GM12878 (cell line): ENCODE measurements at regions not wholly inside any gene's neighbourhood (a gene's known extent, or its start where the extent isn't known, plus 50 kb on each side); places are given as distances from the start of the nearest gene placed in this dataset.

Experiments used
- ATAC-seq: fragments of 200-7000 bp; cut with Tn5 transposase; 3 replicates; pipeline ENCODE4 v1.9.1; 2020; ENCODE audit warnings: mild to moderate bottlenecking, moderate library complexity
- BruUV-seq: library from RNA; stranded (reverse); fragments of 400-500 nt; replicated peaks from 2 replicates; lab custom pipeline; 2021; lab: Mats Ljungman, UMichigan
- CTCF ChIA-PET: fragments of 300-600 bp; sonication (Branson Sonifier 250); formaldehyde crosslinking; extraction: SDS; loops from one replicate; lab custom pipeline; 2021; ENCODE audit warnings: inconsistent platforms; lab: Yijun Ruan, JAX
- POLR2A ChIA-PET: fragments of 350-600 bp; formaldehyde crosslinking; extraction: SDS; loops from one replicate; lab custom pipeline; 2021; ENCODE audit warnings: inconsistent platforms; lab: Charles Lee
- RAD21 ChIA-PET: fragments of 300-600 bp; sonication (Branson Sonifier 250); formaldehyde crosslinking; loops from one replicate; lab custom pipeline; 2023; ENCODE audit warnings: antibody characterized with exemption; ENCODE audit not compliant: unreplicated experiment; lab: Charles Lee
- SMC1A ChIA-PET: fragments of 300-600 bp; sonication (Branson Sonifier 250); formaldehyde crosslinking; loops from one replicate; lab custom pipeline; 2023; ENCODE audit not compliant: unreplicated experiment, uncharacterized antibody; lab: Charles Lee
- DNase-seq: peaks from one replicate; pipeline ENCODE4 v3.0.0-alpha.2; 2011; ENCODE audit warnings: low read depth, low spot score
- FAIRE-seq: peaks from 3 replicates; lab custom pipeline; 2011; peaks lifted over from hg19 to GRCh38; lab: Jason Lieb, UNC
- H2AFZ ChIP-seq: 2 replicates; pipeline ENCODE4 v1.6.0; 2011; ENCODE audit warnings: low read depth, low read length, control low read depth; ENCODE audit not compliant: control insufficient read depth
- H3K27ac ChIP-seq: 2 replicates; pipeline ENCODE4 v1.5.1; 2011; ENCODE audit warnings: control low read depth; ENCODE audit not compliant: control insufficient read depth, insufficient read depth
- H3K27me3 ChIP-seq, 2 experiments: replicated peaks in 1 of 2; 2 replicates each; pipeline versions ENCODE4 v1.6.0 to v1.6.1; 2011; ENCODE audit warnings: low read length in 1 of 2; ENCODE audit not compliant: control insufficient read depth in 2 of 2, insufficient read depth in 2 of 2
- H3K36me3 ChIP-seq, 2 experiments: 2 replicates each; pipeline ENCODE4 v1.5.1; 2011; ENCODE audit warnings: low read length in 1 of 2; ENCODE audit not compliant: control insufficient read depth in 2 of 2, insufficient read depth in 2 of 2
- H3K4me1 ChIP-seq: 2 replicates; pipeline ENCODE4 v1.6.1; 2011; ENCODE audit warnings: mild to moderate bottlenecking, low read length, moderate library complexity, mixed read lengths; ENCODE audit not compliant: control insufficient read depth, insufficient read depth
- H3K4me2 ChIP-seq: 2 replicates; pipeline ENCODE4 v1.6.0; 2011; ENCODE audit warnings: control low read depth; ENCODE audit not compliant: control insufficient read depth, insufficient read depth
- H3K4me3 ChIP-seq: fragments of 200-600 bp; sonication (generic); 2 replicates; pipeline ENCODE4 v1.5.1; 2016
- H3K79me2 ChIP-seq: 2 replicates; pipeline ENCODE4 v1.6.0; 2011; ENCODE audit warnings: low read length; ENCODE audit not compliant: control insufficient read depth, insufficient read depth
- H3K9ac ChIP-seq: 2 replicates; pipeline ENCODE4 v1.8.0; 2011; ENCODE audit warnings: low read length, control low read depth, mixed read lengths; ENCODE audit not compliant: control insufficient read depth, insufficient read depth
- H3K9me3 ChIP-seq: replicated peaks from 3 replicates; pipeline ENCODE4 v1.5.1; 2011; ENCODE audit warnings: mild to moderate bottlenecking, low read length; ENCODE audit not compliant: control insufficient read depth, insufficient read depth
- H4K20me1 ChIP-seq: 2 replicates; pipeline ENCODE4 v1.6.0; 2011; ENCODE audit not compliant: control insufficient read depth, insufficient read depth
- BACH1 ChIP-seq: fragments of 450-650 bp; IDR thresholded peaks from 2 replicates; pipeline ENCODE4 v1.6.1; 2017; ENCODE audit warnings: mild to moderate bottlenecking, borderline replicate concordance
- ELK1 ChIP-seq: IDR thresholded peaks from 2 replicates; pipeline ENCODE4 v1.6.1; 2012; ENCODE audit warnings: low read depth, low read length, improper control_type of control experiment
- EZH2 ChIP-seq: IDR thresholded peaks from 2 replicates; pipeline ENCODE4 v1.6.1; 2012; ENCODE audit warnings: low read depth, mild to moderate bottlenecking, control low read depth, inconsistent platforms, low read length, borderline replicate concordance; ENCODE audit not compliant: control insufficient read depth
- IKZF2 ChIP-seq, 2 experiments: fragments of 450-650 bp; IDR thresholded peaks; 2 replicates each; pipeline ENCODE4 v1.6.1; 2017; ENCODE audit warnings: mild to moderate bottlenecking in 2 of 2, moderate library complexity in 2 of 2
- IRF5 ChIP-seq: fragments of 450-650 bp; IDR thresholded peaks from 2 replicates; pipeline ENCODE4 v1.6.1; 2017; ENCODE audit warnings: borderline replicate concordance
- KLF5 ChIP-seq: fragments of 450-650 bp; IDR thresholded peaks from 2 replicates; pipeline ENCODE4 v1.6.1; 2014; ENCODE audit warnings: mild to moderate bottlenecking; ENCODE audit not compliant: partially characterized antibody
- POLR2A ChIP-seq: IDR thresholded peaks from 2 replicates; pipeline ENCODE4 v1.6.1; 2011; ENCODE audit warnings: low read depth, mild to moderate bottlenecking, low read length
- ZNF384 ChIP-seq: IDR thresholded peaks from 2 replicates; pipeline ENCODE4 v1.6.1; 2012; ENCODE audit warnings: low read depth, mild to moderate bottlenecking, low read length, improper control_type of control experiment, borderline replicate concordance
- ZNF592 ChIP-seq: fragments of 450-650 bp; IDR thresholded peaks from 2 replicates; pipeline ENCODE4 v1.6.1; 2017; ENCODE audit warnings: mild to moderate bottlenecking, moderate library complexity
- ZNF687 ChIP-seq: fragments of 450-650 bp; IDR thresholded peaks from 2 replicates; pipeline ENCODE4 v1.6.1; 2017; ENCODE audit warnings: mild to moderate bottlenecking, moderate library complexity
- WGBS: methylation state at CpG from one replicate; pipeline ENCODE4 v1.1.6; 2016; ENCODE audit warnings: low lambda C conversion rate; ENCODE audit not compliant: insufficient replicate concordance, insufficient coverage; ENCODE audit errors: missing lambda C conversion rate; 5-methylcytosine and 5-hydroxymethylcytosine counted together
- in situ Hi-C: fragments of 300-500 bp; cut with MboI; formaldehyde crosslinking; loops from 9 replicates; pipeline ENCODE4 v1.14.3; 2018; ENCODE audit warnings: mixed read lengths
- intact Hi-C: fragments of 100-400 bp; cut with micrococcal nuclease; formaldehyde crosslinking; loops from one replicate; pipeline ENCODE4 v1.14.2; 2022; ENCODE audit not compliant: unreplicated experiment

GRCh38 chr17:77687921-77688320 lies 270.6 kb upstream of the TNRC6C start:
- DNase-seq: no peak
- H3K27ac ChIP-seq: no peak overlapping the region
- peaks cover 5% of the 10 kb centered on the region for H3K4me1 ChIP-seq
- no peaks in the 10 kb centered on the region for H3K9me3 ChIP-seq
- H3K4me2 ChIP-seq: no peak overlapping the region
- no TSS peak for BruUV-seq
- POLR2A ChIA-PET: no interaction called here
- H3K4me3 ChIP-seq: no peak overlapping the region
- SMC1A ChIA-PET: no interaction called here
- intact Hi-C loops: no loop called here
- TF ChIP-seq ZNF687 (no peak), IKZF2 (IDR thresholded peaks at IDR 0.05) (no peak), KLF5 (no peak), ZNF592 (no peak), ZNF384 (no peak), ELK1 (no peak), POLR2A (no peak), EZH2 (no peak), BACH1 (no peak), IRF5 (no peak)
- TF ChIP-seq, all 136 proteins: peak for 0
- no peak overlapping the region for H3K9ac ChIP-seq
- no peaks in the 10 kb centered on the region; a peak in 1 of 4 replicates for H3K27me3 ChIP-seq
- no peak for ATAC-seq
- H3K79me2 ChIP-seq: no peaks in the 10 kb centered on the region
- FAIRE-seq: no peak
- CTCF ChIA-PET: no interaction called here
- RAD21 ChIA-PET: no interaction called here
- H3K36me3 ChIP-seq: no peaks in the 10 kb centered on the region
- H4K20me1 ChIP-seq: no peaks in the 10 kb centered on the region
- H2AFZ ChIP-seq: no peak overlapping the region
- in situ Hi-C loops: no loop called here
- WGBS: 70% methylated on average over 16 of the region's 16 CpGs
